Activated T-helper 2 cell treated with anti-CD3 and anti-CD28 coated beads, Interferon-gamma antibody, Interleukin-2, Interleukin-4, amounts not matched to agents 10 μg/mL and 5 μg/mL and 100 μg/mL, durations not matched to agents 14 hours and 24 hours and 36 hours (primary cell): ENCODE measurements at regions not wholly inside any gene's neighbourhood (a gene's known extent, or its start where the extent isn't known, plus 50 kb on each side); places are given as distances from the start of the nearest gene placed in this dataset.

Experiments
- DNase-seq: peaks from one replicate; pipeline ENCODE4 v3.0.0; 2021; ENCODE audit warnings: low spot score
- H3K27ac Mint-ChIP-seq: one replicate; pipeline ENCODE4 v1.8.0; 2021; ENCODE audit warnings: mixed read lengths
- H3K27me3 Mint-ChIP-seq: one replicate; pipeline ENCODE4 v1.8.0; 2021; ENCODE audit warnings: low read depth, mixed read lengths
- H3K36me3 Mint-ChIP-seq: one replicate; pipeline ENCODE4 v1.8.0; 2021; ENCODE audit warnings: low read depth, mixed read lengths
- H3K4me1 Mint-ChIP-seq: one replicate; pipeline ENCODE4 v1.8.0; 2021; ENCODE audit warnings: low read depth, mixed read lengths
- H3K4me3 Mint-ChIP-seq: one replicate; pipeline ENCODE4 v1.8.0; 2021; ENCODE audit warnings: low read depth, mild to moderate bottlenecking, moderate library complexity, mixed read lengths
- H3K9me3 Mint-ChIP-seq: one replicate; pipeline ENCODE4 v1.8.0; 2021; ENCODE audit warnings: mixed read lengths
- intact Hi-C: fragments of 100-400 bp; cut with micrococcal nuclease; formaldehyde crosslinking; loops from one replicate; pipeline ENCODE4 v1.15.1; 2023

- Mint-ChIP-seq H3K9me3 (peaks cover 27% of the 10 kb centered on the region), H3K36me3 (no peaks in the 10 kb centered on the region), H3K27me3 (no peaks in the 10 kb centered on the region), H3K4me1 (no peaks in the 10 kb centered on the region), H3K4me3 (no peak overlapping the region), H3K27ac (no peak overlapping the region)
- DNase-seq = no peak
- intact Hi-C loops = no loop called here
Measured at GRCh38 chr14:83309833-83310232, 1776.2 kb upstream of the SEL1L start.

- Mint-ChIP-seq H3K27ac (no peak overlapping the region), H3K4me1 (no peaks in the 10 kb centered on the region), H3K9me3 (peaks cover 34% of the 10 kb centered on the region), H3K4me3 (no peak overlapping the region), H3K27me3 (no peaks in the 10 kb centered on the region), H3K36me3 (no peaks in the 10 kb centered on the region)
- intact Hi-C loops = no loop called here
- no peak for DNase-seq
Measured at GRCh38 chr14:83312511-83312910, 1778.9 kb upstream of the SEL1L start.

- no peak for DNase-seq
- Mint-ChIP-seq H3K9me3 (peaks cover 28% of the 10 kb centered on the region), H3K27me3 (no peaks in the 10 kb centered on the region), H3K36me3 (no peaks in the 10 kb centered on the region), H3K4me3 (no peak overlapping the region), H3K4me1 (no peaks in the 10 kb centered on the region), H3K27ac (no peak overlapping the region)
- intact Hi-C loops = no loop called here
Measured at GRCh38 chr14:83314764-83315163, 1781.1 kb upstream of the SEL1L start.

- Mint-ChIP-seq H3K36me3 (no peaks in the 10 kb centered on the region), H3K4me3 (no peak overlapping the region), H3K4me1 (no peaks in the 10 kb centered on the region), H3K27ac (no peak overlapping the region), H3K27me3 (no peaks in the 10 kb centered on the region), H3K9me3 (peaks cover 19% of the 10 kb centered on the region)
- intact Hi-C loops = no loop called here
- DNase-seq = no peak
Measured at GRCh38 chr14:83316356-83316755, 1782.7 kb upstream of the SEL1L start.

GRCh38 chr14:83320837-83321236 lies 1787.2 kb upstream of the SEL1L start:
- DNase-seq = no peak
- Mint-ChIP-seq H3K27ac (no peak overlapping the region), H3K36me3 (no peaks in the 10 kb centered on the region), H3K4me3 (no peak overlapping the region), H3K9me3 (peaks cover 24% of the 10 kb centered on the region), H3K4me1 (no peaks in the 10 kb centered on the region), H3K27me3 (no peaks in the 10 kb centered on the region)
- intact Hi-C loops = no loop called here

- Mint-ChIP-seq H3K36me3 (no peaks in the 10 kb centered on the region), H3K4me3 (no peak overlapping the region), H3K27me3 (no peaks in the 10 kb centered on the region), H3K27ac (no peak overlapping the region), H3K9me3 (peaks cover 13% of the 10 kb centered on the region), H3K4me1 (no peaks in the 10 kb centered on the region)
- intact Hi-C loops = no loop called here
- DNase-seq = no peak
Measured at GRCh38 chr14:83331513-83331912, 1797.9 kb upstream of the SEL1L start.

- intact Hi-C loops = no loop called here
- DNase-seq = no peak
- Mint-ChIP-seq H3K36me3 (no peaks in the 10 kb centered on the region), H3K4me1 (no peaks in the 10 kb centered on the region), H3K27me3 (no peaks in the 10 kb centered on the region), H3K9me3 (peaks cover 35% of the 10 kb centered on the region), H3K4me3 (no peak overlapping the region), H3K27ac (no peak overlapping the region)
Measured at GRCh38 chr14:83342590-83342989, 1808.9 kb upstream of the SEL1L start.

- H3K36me3 Mint-ChIP-seq = no peaks in the 10 kb centered on the region
- H3K27ac Mint-ChIP-seq = no peak overlapping the region
- intact Hi-C loops = no loop called here
- no peak for DNase-seq
- H3K4me1 Mint-ChIP-seq = no peaks in the 10 kb centered on the region
- no peaks in the 10 kb centered on the region for H3K27me3 Mint-ChIP-seq
- H3K9me3 Mint-ChIP-seq = peaks cover 36% of the 10 kb centered on the region
- no peak overlapping the region for H3K4me3 Mint-ChIP-seq
Measured at GRCh38 chr14:83347874-83348273, 1814.2 kb upstream of the SEL1L start.

GRCh38 chr14:83355609-83356008 lies 1822.0 kb upstream of the SEL1L start:
- H3K27me3 Mint-ChIP-seq = no peaks in the 10 kb centered on the region
- DNase-seq = no peak
- H3K27ac Mint-ChIP-seq = no peak overlapping the region
- intact Hi-C loops = no loop called here
- no peaks in the 10 kb centered on the region for H3K36me3 Mint-ChIP-seq
- H3K4me3 Mint-ChIP-seq = no peak overlapping the region
- H3K9me3 Mint-ChIP-seq = peaks cover 44% of the 10 kb centered on the region
- no peaks in the 10 kb centered on the region for H3K4me1 Mint-ChIP-seq

GRCh38 chr14:83356080-83356479 lies 1822.4 kb upstream of the SEL1L start:
- Mint-ChIP-seq H3K4me1 (no peaks in the 10 kb centered on the region), H3K36me3 (no peaks in the 10 kb centered on the region), H3K4me3 (no peak overlapping the region), H3K27me3 (no peaks in the 10 kb centered on the region), H3K27ac (no peak overlapping the region), H3K9me3 (peaks cover 44% of the 10 kb centered on the region)
- DNase-seq = no peak
- intact Hi-C loops = no loop called here

- Mint-ChIP-seq H3K4me1 (no peaks in the 10 kb centered on the region), H3K9me3 (peaks cover 33% of the 10 kb centered on the region), H3K27me3 (no peaks in the 10 kb centered on the region), H3K27ac (no peak overlapping the region), H3K36me3 (no peaks in the 10 kb centered on the region), H3K4me3 (no peak overlapping the region)
- intact Hi-C loops = no loop called here
- DNase-seq = no peak
Measured at GRCh38 chr14:83372271-83372670, 1838.6 kb upstream of the SEL1L start.

- no peak overlapping the region for H3K27ac Mint-ChIP-seq
- no peaks in the 10 kb centered on the region for H3K4me1 Mint-ChIP-seq
- H3K36me3 Mint-ChIP-seq = no peaks in the 10 kb centered on the region
- intact Hi-C loops = no loop called here
- no peak for DNase-seq
- no peak overlapping the region for H3K4me3 Mint-ChIP-seq
- peaks cover 53% of the 10 kb centered on the region for H3K9me3 Mint-ChIP-seq
- H3K27me3 Mint-ChIP-seq = no peaks in the 10 kb centered on the region
Measured at GRCh38 chr14:83379436-83379835, 1845.8 kb upstream of the SEL1L start.

GRCh38 chr14:83384253-83384652 lies 1850.6 kb upstream of the SEL1L start:
- DNase-seq = no peak

GRCh38 chr14:83395321-83395720 lies 1861.7 kb upstream of the SEL1L start:
- Mint-ChIP-seq H3K4me1 (no peaks in the 10 kb centered on the region), H3K4me3 (no peak overlapping the region), H3K27ac (no peak overlapping the region), H3K9me3 (peaks cover 18% of the 10 kb centered on the region), H3K36me3 (no peaks in the 10 kb centered on the region), H3K27me3 (no peaks in the 10 kb centered on the region)
- intact Hi-C loops = no loop called here
- DNase-seq = no peak

More at GRCh38 chr14:83384253-83384652, 1850.6 kb upstream of the SEL1L start:
- Mint-ChIP-seq H3K36me3 (no peaks in the 10 kb centered on the region), H3K27me3 (no peaks in the 10 kb centered on the region), H3K4me1 (no peaks in the 10 kb centered on the region), H3K4me3 (no peak overlapping the region), H3K9me3 (peaks cover 62% of the 10 kb centered on the region), H3K27ac (no peak overlapping the region)
- intact Hi-C loops = no loop called here
